H9 (cell line): ENCODE measurements at regions not wholly inside any gene's neighbourhood (a gene's known extent, or its start where the extent isn't known, plus 50 kb on each side); places are given as distances from the start of the nearest gene placed in this dataset.

Experiments used
- DNase-seq: peaks from one replicate; pipeline ENCODE4 v3.0.0-alpha.2; 2017
- H2AFZ ChIP-seq: one replicate; pipeline ENCODE4 v1.6.1; 2013; ENCODE audit warnings: mild to moderate bottlenecking, low read length, control low read depth, moderate library complexity
- H2AK5ac ChIP-seq: 2 replicates; pipeline ENCODE4 v1.6.1; 2013; ENCODE audit warnings: low read length, control low read depth, mixed read lengths; ENCODE audit not compliant: insufficient read length
- H2BK120ac ChIP-seq: one replicate; pipeline ENCODE4 v1.6.1; 2013; ENCODE audit warnings: low read depth, mild to moderate bottlenecking, low read length, control low read depth, inconsistent platforms; ENCODE audit not compliant: poor library complexity, severe bottlenecking
- H2BK12ac ChIP-seq: 2 replicates; pipeline ENCODE4 v1.6.1; 2013; ENCODE audit warnings: low read length, control low read depth, mixed read lengths, low read depth; ENCODE audit not compliant: insufficient read length
- H2BK15ac ChIP-seq: 2 replicates; pipeline ENCODE4 v1.6.1; 2013; ENCODE audit warnings: low read depth, low read length, control low read depth
- H2BK20ac ChIP-seq: one replicate; pipeline ENCODE4 v1.6.1; 2013; ENCODE audit warnings: low read depth, mild to moderate bottlenecking, low read length, control low read depth, inconsistent platforms; ENCODE audit not compliant: poor library complexity, severe bottlenecking
- H2BK5ac ChIP-seq: 2 replicates; pipeline ENCODE4 v1.6.1; 2013; ENCODE audit warnings: low read length, control low read depth, mixed read lengths; ENCODE audit not compliant: insufficient read length
- H3K14ac ChIP-seq: 2 replicates; pipeline ENCODE4 v1.6.1; 2013; ENCODE audit warnings: low read length, control low read depth; ENCODE audit not compliant: insufficient read depth
- H3K18ac ChIP-seq: 2 replicates; pipeline ENCODE4 v1.6.1; 2013; ENCODE audit warnings: low read depth, mild to moderate bottlenecking, mixed read lengths, low read length, control low read depth; ENCODE audit not compliant: insufficient read length
- H3K23ac ChIP-seq: 2 replicates; pipeline ENCODE4 v1.6.1; 2013; ENCODE audit warnings: low read length, control low read depth, mixed read lengths, low read depth; ENCODE audit not compliant: insufficient read length
- H3K23me2 ChIP-seq: 2 replicates; pipeline ENCODE4 v1.6.1; 2013; ENCODE audit warnings: low read depth, mild to moderate bottlenecking, mixed read lengths, low read length, control low read depth; ENCODE audit not compliant: insufficient read length, poor library complexity, severe bottlenecking
- H3K27ac ChIP-seq: 2 replicates; pipeline ENCODE4 v1.5.1; 2013; ENCODE audit warnings: low read length, control low read depth, mixed read lengths, low read depth; ENCODE audit not compliant: insufficient read length
- H3K27me3 ChIP-seq: 2 replicates; pipeline ENCODE4 v1.6.1; 2013; ENCODE audit warnings: low read length, control low read depth, inconsistent platforms; ENCODE audit not compliant: insufficient read depth
- H3K4ac ChIP-seq: 2 replicates; pipeline ENCODE4 v1.6.1; 2013; ENCODE audit warnings: low read depth, mild to moderate bottlenecking, control low read depth, inconsistent platforms, low read length, moderate library complexity
- H3K4me1 ChIP-seq: 2 replicates; pipeline ENCODE4 v1.6.1; 2013; ENCODE audit warnings: low read length, control low read depth, inconsistent platforms; ENCODE audit not compliant: insufficient read depth
- H3K4me2 ChIP-seq: 2 replicates; pipeline ENCODE4 v1.6.1; 2013; ENCODE audit warnings: low read length, control low read depth, mixed read lengths; ENCODE audit not compliant: insufficient read length, insufficient read depth
- H3K56ac ChIP-seq: 2 replicates; pipeline ENCODE4 v1.6.1; 2013; ENCODE audit warnings: low read depth, mild to moderate bottlenecking, mixed read lengths, low read length, control low read depth; ENCODE audit not compliant: insufficient read length
- H3K79me1 ChIP-seq: 2 replicates; pipeline ENCODE4 v1.6.1; 2013; ENCODE audit warnings: low read depth, mild to moderate bottlenecking, moderate library complexity, low read length, control low read depth, inconsistent platforms; ENCODE audit not compliant: insufficient read depth, poor library complexity, severe bottlenecking
- H3K79me2 ChIP-seq: 2 replicates; pipeline ENCODE4 v1.6.1; 2013; ENCODE audit warnings: low read length, control low read depth, inconsistent platforms; ENCODE audit not compliant: insufficient read depth
- H3K9ac ChIP-seq: 2 replicates; pipeline ENCODE4 v1.6.1; 2013; ENCODE audit warnings: low read length, control low read depth, mixed read lengths; ENCODE audit not compliant: insufficient read length; ENCODE audit errors: extremely low read depth
- H3K9me3 ChIP-seq: one replicate; pipeline ENCODE4 v1.6.1; 2013; ENCODE audit warnings: low read depth, low read length, inconsistent platforms; ENCODE audit not compliant: control insufficient read depth
- H3T11ph ChIP-seq: one replicate; pipeline ENCODE4 v1.6.1; 2013; ENCODE audit warnings: mild to moderate bottlenecking, low read length, control low read depth, inconsistent platforms
- H4K20me1 ChIP-seq: one replicate; pipeline ENCODE4 v1.6.1; 2013; ENCODE audit not compliant: control insufficient read depth, insufficient read length, insufficient read depth
- H4K5ac ChIP-seq: 2 replicates; pipeline ENCODE4 v1.6.1; 2013; ENCODE audit warnings: low read depth, mild to moderate bottlenecking, mixed read lengths, low read length, control low read depth; ENCODE audit not compliant: insufficient read length
- H4K8ac ChIP-seq: replicated peaks from 2 replicates; pipeline ENCODE4 v1.6.1; 2013; ENCODE audit warnings: low read length, control low read depth, mixed read lengths, low read depth; ENCODE audit not compliant: insufficient read length
- H4K91ac ChIP-seq: 2 replicates; pipeline ENCODE4 v1.6.1; 2013; ENCODE audit warnings: low read depth, mild to moderate bottlenecking, moderate library complexity, mixed read lengths, low read length, control low read depth; ENCODE audit not compliant: insufficient read length
- H3K27ac Mint-ChIP-seq, 3 experiments: 2 replicates in 2 of 3; 3 replicates in 1 of 3; pipeline ENCODE4 v1.8.0; 2020 to 2021; ENCODE audit warnings: mixed read lengths in 3 of 3, mild to moderate bottlenecking in 1 of 3, moderate library complexity in 1 of 3
- H3K27me3 Mint-ChIP-seq: 2 replicates; pipeline ENCODE4 v1.8.0; 2021; ENCODE audit warnings: low read depth, mild to moderate bottlenecking, moderate library complexity, mixed read lengths
- H3K36me3 Mint-ChIP-seq, 3 experiments: 2 replicates in 2 of 3; 3 replicates in 1 of 3; pipeline ENCODE4 v1.8.0; 2020 to 2021; ENCODE audit warnings: low read depth in 3 of 3, mixed read lengths in 3 of 3; ENCODE audit not compliant: insufficient read depth in 1 of 3
- H3K4me1 Mint-ChIP-seq, 2 experiments: 2 replicates each; pipeline ENCODE4 v1.8.0; 2020; ENCODE audit warnings: mixed read lengths in 2 of 2
- H3K4me3 Mint-ChIP-seq, 2 experiments: 2 replicates in 1 of 2; 3 replicates in 1 of 2; pipeline ENCODE4 v1.8.0; 2020 to 2021; ENCODE audit warnings: mild to moderate bottlenecking in 2 of 2, mixed read lengths in 2 of 2, moderate library complexity in 1 of 2
- H3K9me3 Mint-ChIP-seq, 2 experiments: 2 replicates in 1 of 2; 3 replicates in 1 of 2; pipeline ENCODE4 v1.8.0; 2020; ENCODE audit warnings: mild to moderate bottlenecking in 2 of 2, mixed read lengths in 2 of 2, moderate library complexity in 1 of 2
- WGBS: extraction: QIAGEN DNeasy Blood & Tissue Kit; methylation state at CpG from one replicate; pipeline ENCODE4 v1.1.7; 2013; ENCODE audit warnings: missing lambda C conversion rate, low lambda C conversion rate, mixed read lengths; ENCODE audit not compliant: insufficient read length; ENCODE audit errors: extremely low coverage; 5-methylcytosine and 5-hydroxymethylcytosine counted together
- TF ChIP-seq, protein P1 (sequence below): fragments of 200-600 bp; sonication (generic); conservative IDR thresholded peaks from 3 replicates; pipeline ENCODE4 v1.8.0; 2021; ENCODE audit warnings: antibody characterized with exemption, mild to moderate bottlenecking

DNA sequence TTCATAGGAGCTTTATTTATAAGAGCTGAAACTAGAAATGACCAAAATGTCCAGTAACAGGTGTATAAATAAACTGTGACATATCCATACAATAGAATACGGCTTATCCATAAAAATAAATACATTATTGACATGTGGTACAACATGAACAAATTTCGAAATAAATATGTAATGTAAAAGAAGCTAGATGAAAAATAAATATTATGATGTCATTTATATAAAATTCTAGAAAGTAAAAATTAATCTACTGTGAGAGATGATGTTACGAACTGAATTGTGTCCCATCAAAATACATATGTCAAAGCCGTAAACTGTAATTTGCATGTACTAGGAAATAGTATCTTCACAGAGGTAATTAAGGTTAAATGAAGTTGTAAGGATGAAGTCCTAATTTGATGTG, 1104.9 kb downstream of the NSUN3 start:
- Histone ChIP-seq H3K79me2 (no peaks in the 10 kb centered on the region), H2AK5ac (no peak overlapping the region), H2BK12ac (no peak overlapping the region), H2AFZ (no peak overlapping the region), H3K4ac (no peak overlapping the region), H3K4me2 (no peak overlapping the region), H3K23ac (no peak overlapping the region), H3K23me2 (no peaks in the 10 kb centered on the region), H3K9me3 (no peaks in the 10 kb centered on the region), H3K4me1 (no peaks in the 10 kb centered on the region), H2BK120ac (no peak overlapping the region), H3K18ac (no peak overlapping the region), H3T11ph (no peak overlapping the region), H4K8ac (no peak overlapping the region), H3K9ac (no peak overlapping the region), H2BK5ac (no peak overlapping the region), H3K14ac (no peak overlapping the region), H4K91ac (no peak overlapping the region), H3K27me3 (no peaks in the 10 kb centered on the region), H2BK20ac (no peak overlapping the region), H3K79me1 (no peaks in the 10 kb centered on the region), H3K56ac (no peak overlapping the region), H2BK15ac (no peak overlapping the region), H4K5ac (no peak overlapping the region), H4K20me1 (no peaks in the 10 kb centered on the region), H3K27ac (no peak overlapping the region)
- Mint-ChIP-seq H3K36me3 (no peaks in the 10 kb centered on the region), H3K9me3 (0 out of 5 replicates have a peak, but pooled peaks cover 0 to 1% of the 10 kb centered on the region in 2 experiments), H3K4me1 (no peaks in the 10 kb centered on the region; a peak in 1 of 4 replicates), H3K27me3 (no peaks in the 10 kb centered on the region), H3K27ac (no peak overlapping the region), H3K4me3 (no peak overlapping the region)
- no peak for DNase-seq
- TF ChIP-seq, protein P1, sequence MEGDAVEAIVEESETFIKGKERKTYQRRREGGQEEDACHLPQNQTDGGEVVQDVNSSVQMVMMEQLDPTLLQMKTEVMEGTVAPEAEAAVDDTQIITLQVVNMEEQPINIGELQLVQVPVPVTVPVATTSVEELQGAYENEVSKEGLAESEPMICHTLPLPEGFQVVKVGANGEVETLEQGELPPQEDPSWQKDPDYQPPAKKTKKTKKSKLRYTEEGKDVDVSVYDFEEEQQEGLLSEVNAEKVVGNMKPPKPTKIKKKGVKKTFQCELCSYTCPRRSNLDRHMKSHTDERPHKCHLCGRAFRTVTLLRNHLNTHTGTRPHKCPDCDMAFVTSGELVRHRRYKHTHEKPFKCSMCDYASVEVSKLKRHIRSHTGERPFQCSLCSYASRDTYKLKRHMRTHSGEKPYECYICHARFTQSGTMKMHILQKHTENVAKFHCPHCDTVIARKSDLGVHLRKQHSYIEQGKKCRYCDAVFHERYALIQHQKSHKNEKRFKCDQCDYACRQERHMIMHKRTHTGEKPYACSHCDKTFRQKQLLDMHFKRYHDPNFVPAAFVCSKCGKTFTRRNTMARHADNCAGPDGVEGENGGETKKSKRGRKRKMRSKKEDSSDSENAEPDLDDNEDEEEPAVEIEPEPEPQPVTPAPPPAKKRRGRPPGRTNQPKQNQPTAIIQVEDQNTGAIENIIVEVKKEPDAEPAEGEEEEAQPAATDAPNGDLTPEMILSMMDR: no peak
- WGBS: no CpG with 5 or more reads among the region's 4 CpGs
